22Rv1 (cell line): ENCODE measurements at regions not wholly inside any gene's neighbourhood (a gene's known extent, or its start where the extent isn't known, plus 50 kb on each side); places are given as distances from the start of the nearest gene placed in this dataset.
"Not testable (repeated sequence)": the region's sequence is repeated elsewhere in the genome, so short reads cannot be mapped to it uniquely, and the experiment has no call there.

Experiments
- CTCF ChIP-seq: fragments of 450-650 bp; IDR thresholded peaks from 2 replicates; pipeline ENCODE4 v1.5.1; 2017; ENCODE audit warnings: mild to moderate bottlenecking
- ZFX ChIP-seq: fragments of 450-650 bp; IDR thresholded peaks from 2 replicates; pipeline ENCODE4 v1.6.1; 2017; ENCODE audit warnings: antibody characterized with exemption, borderline replicate concordance

GRCh38 chrX:64657229-64657628 is 262.0 kb upstream of the MTMR8 start:
- TF ChIP-seq CTCF, ZFX: not testable (repeated sequence)
